Testis (tissue), 2 donors: ENCODE measurements at regions not wholly inside any gene's neighbourhood (a gene's known extent, or its start where the extent isn't known, plus 50 kb on each side); places are given as distances from the start of the nearest gene placed in this dataset.

Experiments
- DNase-seq: peaks from one replicate; pipeline ENCODE4 v3.0.0-alpha.2; 2019
- H3K27ac ChIP-seq, 2 donors: fragments of 200-600 bp; sonication (generic); one replicate each; pipeline ENCODE4 v1.5.1; 2019
- H3K27me3 ChIP-seq: fragments of 200-600 bp; sonication (generic); one replicate; pipeline ENCODE4 v1.5.1; 2019
- H3K36me3 ChIP-seq: fragments of 200-600 bp; sonication (generic); one replicate; pipeline ENCODE4 v1.5.1; 2017; ENCODE audit warnings: low read depth; ENCODE audit errors: missing control alignments
- H3K4me1 ChIP-seq: fragments of 200-600 bp; sonication (generic); one replicate; pipeline ENCODE4 v1.5.1; 2019
- H3K4me3 ChIP-seq, 2 donors: fragments of 200-600 bp; sonication (generic); one replicate each; pipeline ENCODE4 v1.5.1; 2017 to 2019
- H3K9me3 ChIP-seq: fragments of 200-600 bp; sonication (generic); one replicate; pipeline ENCODE4 v1.5.1; 2017
- POLR2A ChIP-seq: fragments of 450-650 bp; IDR thresholded peaks from one replicate; pipeline ENCODE4 v1.6.1; 2017; ENCODE audit warnings: antibody characterized with exemption, mild to moderate bottlenecking, moderate library complexity
- WGBS, 2 donors: methylation state at CpG; one replicate each; pipeline ENCODE4 v1.1.5; 2018; 5-methylcytosine and 5-hydroxymethylcytosine counted together
- intact Hi-C: fragments of 100-400 bp; cut with DNase I; formaldehyde crosslinking; loops from one replicate; pipeline ENCODE4 v1.15.1; 2023; ENCODE audit warnings: low total_unique reads
- TF ChIP-seq, protein P1 (sequence below), 3 experiments: fragments of 450-650 bp in 2 of 3; fragments of 200-600 bp in 1 of 3; sonication (generic) in 1 of 3; IDR thresholded peaks; one replicate each; pipeline ENCODE4 v1.5.1; 2016 to 2019; ENCODE audit warnings: antibody characterized with exemption in 3 of 3, mild to moderate bottlenecking in 2 of 3, moderate library complexity in 1 of 3

DNA sequence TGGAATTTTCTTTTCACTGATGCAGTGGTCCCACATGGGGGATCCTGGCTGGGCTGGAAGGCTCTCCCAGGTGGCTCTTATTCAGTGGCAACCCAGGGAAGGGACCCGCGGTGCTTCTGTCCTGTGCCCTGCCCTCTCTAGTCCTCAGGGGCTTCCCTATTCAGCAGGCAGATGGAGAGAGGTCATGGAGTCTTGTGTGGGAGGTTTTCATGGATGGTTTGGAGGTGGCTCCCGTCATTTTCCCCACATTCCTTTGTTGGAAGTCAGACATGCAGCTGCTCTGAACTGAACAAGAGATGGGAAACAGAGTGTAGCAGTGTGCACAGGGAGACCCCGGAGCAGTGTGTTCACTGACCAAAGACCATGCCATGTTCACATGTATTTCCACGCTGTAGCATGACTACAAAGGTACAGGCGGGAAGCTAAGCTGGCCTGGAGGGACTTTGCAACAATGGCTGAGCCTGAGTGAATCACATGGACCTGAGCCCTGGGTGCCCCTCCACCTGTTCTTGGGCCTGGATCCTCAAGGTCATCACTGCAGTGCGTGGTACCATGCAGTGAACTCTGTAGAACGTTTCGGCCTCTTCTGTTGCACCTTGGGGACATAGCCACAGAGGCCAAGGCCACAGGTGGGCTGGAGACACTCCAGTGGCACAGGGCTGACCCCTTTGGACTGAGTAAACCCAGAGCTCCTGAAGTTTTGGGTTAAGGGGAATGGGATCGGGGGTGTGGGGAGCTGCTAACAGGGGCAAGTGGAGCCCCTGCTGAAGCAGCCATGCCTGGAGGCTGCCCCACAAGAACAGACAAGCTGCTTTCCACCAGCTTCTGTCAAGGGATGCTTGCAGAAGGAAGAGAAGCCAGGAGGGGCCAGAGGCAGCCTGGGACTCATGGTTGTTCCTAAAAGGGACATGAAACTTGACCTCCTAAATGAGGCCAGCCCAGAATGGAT is 123.0 kb downstream of the ASB7 start:
- Histone ChIP-seq H3K4me1 (no peaks in the 10 kb centered on the region), H3K9me3 (no peaks in the 10 kb centered on the region), H3K36me3 (no peaks in the 10 kb centered on the region), H3K27ac (no peak overlapping the region), H3K27me3 (no peaks in the 10 kb centered on the region), H3K4me3 (no peak overlapping the region)
- WGBS, 2 donors = 68 to 77% methylated on average over 4 to 10 of the region's 10 CpGs
- intact Hi-C loops = no loop called here
- no peak for DNase-seq
- no peak for TF ChIP-seq POLR2A
- TF ChIP-seq, protein P1, sequence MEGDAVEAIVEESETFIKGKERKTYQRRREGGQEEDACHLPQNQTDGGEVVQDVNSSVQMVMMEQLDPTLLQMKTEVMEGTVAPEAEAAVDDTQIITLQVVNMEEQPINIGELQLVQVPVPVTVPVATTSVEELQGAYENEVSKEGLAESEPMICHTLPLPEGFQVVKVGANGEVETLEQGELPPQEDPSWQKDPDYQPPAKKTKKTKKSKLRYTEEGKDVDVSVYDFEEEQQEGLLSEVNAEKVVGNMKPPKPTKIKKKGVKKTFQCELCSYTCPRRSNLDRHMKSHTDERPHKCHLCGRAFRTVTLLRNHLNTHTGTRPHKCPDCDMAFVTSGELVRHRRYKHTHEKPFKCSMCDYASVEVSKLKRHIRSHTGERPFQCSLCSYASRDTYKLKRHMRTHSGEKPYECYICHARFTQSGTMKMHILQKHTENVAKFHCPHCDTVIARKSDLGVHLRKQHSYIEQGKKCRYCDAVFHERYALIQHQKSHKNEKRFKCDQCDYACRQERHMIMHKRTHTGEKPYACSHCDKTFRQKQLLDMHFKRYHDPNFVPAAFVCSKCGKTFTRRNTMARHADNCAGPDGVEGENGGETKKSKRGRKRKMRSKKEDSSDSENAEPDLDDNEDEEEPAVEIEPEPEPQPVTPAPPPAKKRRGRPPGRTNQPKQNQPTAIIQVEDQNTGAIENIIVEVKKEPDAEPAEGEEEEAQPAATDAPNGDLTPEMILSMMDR (IDR thresholded peaks at IDR 0.05) = no peak

DNA sequence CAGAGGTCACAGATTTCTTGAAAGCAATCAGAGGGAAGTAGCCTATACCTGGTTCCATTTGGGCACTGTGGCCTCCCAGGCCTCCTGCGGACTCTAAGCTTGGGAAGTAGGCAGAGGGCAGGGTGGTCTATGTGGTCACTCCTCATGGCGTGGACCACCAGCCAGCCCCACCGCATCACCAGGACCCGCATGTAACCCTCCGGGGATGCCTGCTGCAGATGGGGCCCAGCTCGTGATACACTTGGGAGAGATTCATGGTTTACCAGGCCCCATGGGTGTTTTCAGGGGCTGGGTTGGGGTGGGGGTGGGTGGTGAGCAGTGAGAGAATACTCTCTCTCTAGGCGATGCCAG is 123.7 kb downstream of the ASB7 start:
- Histone ChIP-seq H3K9me3 (no peaks in the 10 kb centered on the region), H3K27ac (no peak overlapping the region), H3K36me3 (no peaks in the 10 kb centered on the region), H3K4me1 (no peaks in the 10 kb centered on the region), H3K27me3 (no peaks in the 10 kb centered on the region), H3K4me3 (no peak overlapping the region)
- intact Hi-C loops = no loop called here
- no peak for DNase-seq
- TF ChIP-seq, protein P1 (IDR thresholded peaks at IDR 0.05) = no peak
- no peak for TF ChIP-seq POLR2A
- WGBS, 2 donors = 87% methylated on average over 7 of the region's 7 CpGs; no CpG with 5 or more reads in 1 of the 2 donors

DNA sequence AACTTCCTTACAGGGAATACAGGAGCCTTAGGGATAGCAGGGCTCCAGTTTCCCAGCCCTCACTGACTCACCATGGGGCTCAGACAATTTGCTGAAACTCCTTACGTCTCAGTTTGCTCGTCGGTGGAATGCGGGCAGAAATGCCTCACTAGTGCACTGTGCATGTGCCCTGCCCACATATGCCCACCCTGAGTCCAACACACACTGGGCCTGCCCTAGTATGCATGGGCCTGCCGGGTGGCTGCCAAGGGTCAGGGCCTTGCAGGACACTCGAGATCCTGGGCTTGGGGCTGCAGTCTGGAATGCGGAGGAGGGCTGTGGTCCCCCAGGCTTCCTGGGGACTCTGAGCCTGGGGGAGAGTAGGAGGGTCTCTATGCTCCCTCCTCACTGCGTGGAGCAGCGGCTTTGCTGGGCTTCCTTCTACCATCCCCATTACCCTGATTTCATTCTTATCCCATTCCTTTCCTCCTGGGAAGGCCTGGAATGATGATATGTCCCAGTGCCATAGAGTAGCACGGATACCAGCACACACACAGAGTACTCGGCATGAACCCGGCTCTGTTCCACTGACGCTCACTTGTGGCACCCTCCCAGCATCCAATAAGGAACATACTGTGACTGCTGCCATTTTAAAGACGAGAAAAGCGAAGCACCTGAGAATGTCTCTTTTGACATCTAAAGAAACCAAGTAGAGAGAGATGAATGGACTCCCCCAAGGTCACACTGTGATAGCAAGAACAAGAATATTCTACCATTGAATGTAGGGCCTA is 124.2 kb downstream of the ASB7 start:
- no peaks in the 10 kb centered on the region for H3K27me3 ChIP-seq
- H3K27ac ChIP-seq = no peak overlapping the region
- no peak for DNase-seq
- H3K4me3 ChIP-seq = no peak overlapping the region
- H3K9me3 ChIP-seq = no peaks in the 10 kb centered on the region
- H3K4me1 ChIP-seq = no peaks in the 10 kb centered on the region
- no peaks in the 10 kb centered on the region for H3K36me3 ChIP-seq
- whole genome bisulfite sequencing, 2 donors = 83 to 89% methylated on average over 13 to 15 of the region's 15 CpGs
- TF ChIP-seq POLR2A = no peak
- TF ChIP-seq, protein P1 (IDR thresholded peaks at IDR 0.05) = no peak
- intact Hi-C loops = no loop called here

DNA sequence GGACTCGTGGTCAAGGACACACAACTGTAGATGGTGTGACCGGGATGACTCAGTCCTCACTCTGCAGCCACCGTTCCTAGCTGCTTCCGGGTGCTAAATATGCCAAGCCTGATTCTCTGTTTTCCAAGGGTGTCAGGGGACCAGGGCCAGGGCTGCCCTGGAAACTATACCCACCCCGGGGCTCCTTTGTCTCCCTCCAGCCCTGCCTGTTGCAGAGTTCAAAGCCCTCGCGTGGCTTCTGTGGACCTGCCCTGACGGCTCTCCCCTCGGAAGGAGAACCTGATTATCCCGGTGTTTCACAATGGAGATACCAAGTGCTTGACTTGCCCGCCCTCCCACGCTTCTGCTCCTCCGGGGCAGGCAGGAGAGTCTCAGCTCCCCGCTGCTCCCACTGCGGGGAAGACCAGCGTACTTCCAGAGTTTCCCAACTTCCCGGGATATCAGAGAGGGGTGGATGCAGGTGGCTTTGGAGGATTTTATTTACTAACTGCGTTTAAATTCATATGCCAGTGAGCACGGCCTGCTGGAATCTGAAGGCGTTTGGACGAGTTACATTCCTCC is 125.0 kb downstream of the ASB7 start:
- WGBS, 2 donors = 70% methylated on average over 18 to 21 of the region's 21 CpGs
- no peaks in the 10 kb centered on the region for H3K27me3 ChIP-seq
- no peak for DNase-seq
- no peaks in the 10 kb centered on the region for H3K9me3 ChIP-seq
- H3K4me3 ChIP-seq = no peak overlapping the region
- no peaks in the 10 kb centered on the region for H3K36me3 ChIP-seq
- intact Hi-C loops = no loop called here
- no peak overlapping the region for H3K27ac ChIP-seq
- TF ChIP-seq POLR2A = no peak
- TF ChIP-seq, protein P1 (IDR thresholded peaks at IDR 0.05) = no peak
- no peaks in the 10 kb centered on the region for H3K4me1 ChIP-seq
